Neural progenitor cell (in vitro differentiated cells): ENCODE measurements at regions not wholly inside any gene's neighbourhood (a gene's known extent, or its start where the extent isn't known, plus 50 kb on each side); places are given as distances from the start of the nearest gene placed in this dataset.

Source experiments
- CTCF ChIP-seq: fragments of 200-600 bp; sonication (generic); IDR thresholded peaks from 2 replicates; pipeline ENCODE4 v1.5.1; 2017; ENCODE audit warnings: antibody characterized with exemption, mild to moderate bottlenecking
- EZH2 ChIP-seq: fragments of 200-600 bp; sonication (generic); IDR thresholded peaks from 2 replicates; pipeline ENCODE4 v1.6.1; 2017; ENCODE audit warnings: antibody characterized with exemption, mild to moderate bottlenecking, moderate library complexity
- EZH2phosphoT487 ChIP-seq: fragments of 200-600 bp; sonication (generic); IDR thresholded peaks from 2 replicates; pipeline ENCODE4 v1.6.1; 2017; ENCODE audit warnings: antibody characterized with exemption

DNA sequence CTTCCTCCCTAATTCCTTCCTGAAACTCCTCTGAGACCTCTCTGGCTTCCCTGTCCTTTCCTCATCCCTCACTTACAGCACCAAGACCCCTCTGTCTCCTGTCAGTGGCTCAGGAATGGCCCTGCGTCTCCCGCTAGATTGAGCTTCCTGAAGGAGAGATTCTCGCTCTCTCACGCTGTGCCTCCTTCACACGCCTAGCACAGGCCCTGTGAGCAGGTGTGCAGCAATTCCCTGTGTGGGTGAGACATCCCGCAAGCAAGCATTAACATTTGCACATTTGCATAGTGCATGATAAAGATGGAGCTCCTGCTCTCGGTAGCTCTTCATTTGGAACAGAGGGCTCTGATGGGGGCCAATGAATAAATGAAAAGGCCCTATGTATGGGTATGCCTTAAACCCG is 159.8 kb downstream of the ADAMTS15 start:
- TF ChIP-seq CTCF (no peak), EZH2phosphoT487 (no peak), EZH2 (no peak)
